H7 (cell line): ENCODE measurements at regions not wholly inside any gene's neighbourhood (a gene's known extent, or its start where the extent isn't known, plus 50 kb on each side); places are given as distances from the start of the nearest gene placed in this dataset.
"Not testable (repeated sequence)": the region's sequence is repeated elsewhere in the genome, so short reads cannot be mapped to it uniquely, and the experiment has no call there.

Experiments used
- DNase-seq: peaks from one replicate; pipeline ENCODE4 v3.0.0; 2012
- H3K27me3 ChIP-seq: 2 replicates; pipeline ENCODE4 v1.6.0; 2011; ENCODE audit warnings: mild to moderate bottlenecking, low read length; ENCODE audit not compliant: control insufficient read depth, insufficient read depth
- H3K36me3 ChIP-seq: replicated peaks from 2 replicates; pipeline ENCODE4 v1.5.1; 2011; ENCODE audit warnings: low read length; ENCODE audit not compliant: control insufficient read depth, insufficient read depth
- H3K4me3 ChIP-seq: 2 replicates; pipeline ENCODE4 v1.5.1; 2011; ENCODE audit warnings: low read depth, mild to moderate bottlenecking, control low read depth, low read length, moderate library complexity; ENCODE audit not compliant: insufficient read depth

DNA sequence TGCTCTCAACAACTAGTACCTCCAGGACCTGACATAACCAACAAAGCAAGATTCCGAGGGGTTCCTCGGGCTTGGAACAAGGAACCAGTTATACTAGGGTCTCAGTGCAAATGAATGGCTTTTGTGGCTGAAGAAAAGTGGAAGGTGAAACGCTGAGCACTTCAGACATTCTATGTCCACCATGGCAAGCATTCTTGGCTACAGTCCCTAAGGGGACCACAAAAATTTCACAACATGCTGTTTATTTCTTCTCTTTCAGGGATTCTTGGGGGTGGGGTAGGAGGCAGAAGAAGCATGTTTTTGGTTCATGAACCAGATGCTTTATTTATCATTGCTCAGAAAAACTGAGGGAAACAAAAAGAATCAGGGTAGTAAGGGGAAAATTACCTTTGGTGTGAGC is 479.9 kb upstream of the CDH11 start:
- Histone ChIP-seq H3K27me3 (no peaks in the 10 kb centered on the region), H3K36me3 (no peaks in the 10 kb centered on the region), H3K4me3 (no peak overlapping the region)
- no peak for DNase-seq

DNA sequence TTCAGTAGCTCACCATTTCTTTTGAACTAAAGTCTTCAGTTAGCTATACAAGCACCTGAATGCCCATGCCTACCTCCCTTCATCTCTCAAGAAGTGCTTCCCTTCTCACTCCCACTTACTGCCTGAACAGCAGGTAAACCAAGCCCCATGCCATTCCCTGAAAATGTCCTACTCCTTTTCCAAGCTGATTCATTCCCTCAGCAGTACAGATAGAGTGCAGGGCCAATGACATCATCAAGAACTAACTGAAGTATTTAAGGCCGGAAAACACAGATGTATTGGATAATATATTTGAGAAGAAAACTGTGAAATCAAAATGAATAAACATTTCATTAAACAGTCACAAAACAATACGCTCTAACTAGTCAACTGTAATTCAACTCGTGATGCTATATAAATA is 478.8 kb upstream of the CDH11 start:
- no peaks in the 10 kb centered on the region for H3K36me3 ChIP-seq
- DNase-seq = no peak
- H3K27me3 ChIP-seq = no peaks in the 10 kb centered on the region
- no peak overlapping the region for H3K4me3 ChIP-seq

DNA sequence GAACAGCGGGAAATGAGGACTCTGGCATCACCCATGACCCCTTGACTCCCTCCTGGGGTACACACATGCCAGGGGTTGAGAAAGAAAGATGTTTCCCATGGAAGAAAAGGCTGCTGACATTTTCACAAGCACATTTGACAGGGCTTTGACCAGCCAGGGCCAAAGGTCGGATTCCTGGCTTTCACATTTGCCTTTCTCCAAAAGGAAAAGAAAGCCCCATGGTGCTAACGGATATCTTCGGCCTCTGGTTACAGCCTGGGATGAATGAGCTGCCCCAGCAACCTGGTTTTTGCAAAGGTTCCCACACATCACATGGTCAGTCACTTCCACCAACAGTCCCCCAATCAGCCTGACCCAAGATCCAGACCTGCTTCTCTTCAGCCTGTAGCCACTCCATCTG is 478.2 kb upstream of the CDH11 start:
- H3K27me3 ChIP-seq = no peaks in the 10 kb centered on the region
- DNase-seq = no peak
- H3K4me3 ChIP-seq = no peak overlapping the region
- H3K36me3 ChIP-seq = no peaks in the 10 kb centered on the region

DNA sequence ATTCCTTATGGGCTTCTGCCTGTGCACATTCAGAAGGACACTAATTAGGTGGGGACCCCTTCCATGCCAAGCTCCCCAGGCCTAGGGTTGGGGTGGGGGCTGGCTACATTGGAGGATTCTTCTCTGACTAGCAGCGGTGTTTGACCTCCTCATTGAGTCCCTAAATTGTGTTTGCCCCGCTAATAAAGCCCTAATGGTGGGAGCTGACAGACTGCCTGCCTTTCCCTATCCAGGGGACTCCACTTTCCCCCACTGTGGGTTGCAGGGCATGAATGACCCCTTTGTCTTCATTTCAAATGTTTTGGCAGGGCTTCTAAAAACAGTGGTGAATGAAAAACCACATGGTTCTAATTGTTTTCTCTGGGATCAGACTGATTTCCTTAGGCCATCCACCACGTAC is 476.8 kb upstream of the CDH11 start:
- H3K36me3 ChIP-seq = no peaks in the 10 kb centered on the region
- no peak for DNase-seq
- H3K4me3 ChIP-seq = no peak overlapping the region
- no peaks in the 10 kb centered on the region for H3K27me3 ChIP-seq

DNA sequence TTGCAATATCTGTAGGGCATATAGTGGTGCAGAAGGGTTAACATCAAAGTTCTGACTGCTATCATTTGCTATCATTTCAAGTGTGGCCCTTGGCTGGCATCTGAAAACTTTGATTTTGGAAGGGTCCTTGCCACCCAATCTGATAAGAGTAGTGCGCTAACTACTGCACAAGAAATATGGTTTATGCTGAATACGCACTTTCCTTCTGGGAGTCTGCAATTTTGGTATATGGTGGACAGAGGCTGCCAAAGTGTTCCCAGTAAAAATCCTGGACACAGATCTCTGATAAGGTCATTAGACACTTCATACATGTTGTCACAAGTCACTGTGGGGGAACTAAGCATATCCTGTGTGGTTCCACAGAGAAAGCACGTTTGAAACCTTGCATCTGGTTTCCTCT is 461.6 kb upstream of the CDH11 start:
- peaks cover 1% of the 10 kb centered on the region; the same call in 1 of the 2 replicates for H3K27me3 ChIP-seq
- H3K36me3 ChIP-seq = no peaks in the 10 kb centered on the region
- DNase-seq = no peak
- no peak overlapping the region for H3K4me3 ChIP-seq

DNA sequence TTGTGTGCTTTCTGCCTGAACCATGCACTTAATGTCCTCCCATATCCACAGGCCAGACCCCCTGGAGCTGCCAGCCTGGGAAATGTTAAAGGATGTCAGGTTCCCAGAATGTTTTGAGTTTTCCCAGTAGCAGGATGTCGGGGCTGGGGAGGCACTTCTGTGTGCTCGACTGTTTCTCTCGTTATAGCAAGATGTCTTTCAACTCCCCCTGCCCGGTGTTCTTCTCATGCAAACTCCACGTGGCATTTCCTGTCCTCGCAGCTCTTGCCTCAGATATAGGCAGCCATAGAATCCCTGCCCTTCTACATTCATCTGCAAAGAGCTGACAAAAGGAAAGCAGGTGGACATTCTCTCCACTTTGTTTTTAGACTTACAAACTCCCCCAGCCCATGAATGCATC is 457.2 kb upstream of the CDH11 start:
- no peak for DNase-seq
- Histone ChIP-seq H3K4me3 (no peak overlapping the region), H3K27me3 (peaks cover 2% of the 10 kb centered on the region; the same call in 1 of the 2 replicates), H3K36me3 (no peaks in the 10 kb centered on the region)

DNA sequence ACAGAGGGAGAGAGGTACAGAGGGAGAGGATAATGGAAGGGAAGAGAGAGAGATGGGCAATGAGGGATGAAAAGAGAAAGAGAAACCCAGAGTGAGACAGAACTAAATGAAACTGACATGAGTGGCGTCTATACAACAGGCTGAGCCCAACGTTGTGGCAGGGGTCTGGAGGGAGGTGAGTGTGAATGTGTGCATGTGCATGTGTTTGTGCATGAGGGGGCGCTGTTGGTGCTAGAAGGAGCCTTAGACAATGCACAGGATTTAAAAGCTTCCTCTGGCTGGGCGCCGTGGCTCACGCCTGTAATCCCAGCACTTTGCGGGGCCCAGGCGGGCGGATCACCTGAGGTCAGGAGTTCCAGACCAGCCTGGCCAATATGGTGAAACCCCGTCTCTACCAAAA is 454.8 kb upstream of the CDH11 start:
- Histone ChIP-seq H3K36me3 (no peaks in the 10 kb centered on the region), H3K27me3 (peaks cover 2% of the 10 kb centered on the region; the same call in 1 of the 2 replicates), H3K4me3 (no peak overlapping the region)
- DNase-seq = peak; percentile 68

DNA sequence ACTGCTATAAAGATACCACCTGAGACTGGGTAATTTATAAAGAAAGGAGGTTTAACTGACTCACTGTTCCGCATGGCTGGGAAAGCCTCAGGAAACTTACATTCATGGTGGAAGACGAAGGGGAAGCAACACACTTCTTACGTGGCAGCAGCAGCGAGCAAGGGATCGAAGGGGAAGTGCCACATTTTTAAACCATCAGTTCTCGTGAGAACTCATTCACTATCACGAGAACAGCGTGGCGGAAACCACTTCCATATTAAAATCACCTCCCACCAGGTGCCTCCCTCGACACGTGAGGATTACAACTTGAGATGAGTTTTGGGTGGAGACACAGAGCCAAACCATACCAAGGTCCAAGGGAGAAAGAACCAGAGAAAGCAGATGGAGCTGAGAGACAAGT is 454.3 kb upstream of the CDH11 start:
- Histone ChIP-seq H3K36me3 (no peaks in the 10 kb centered on the region), H3K4me3 (no peak overlapping the region), H3K27me3 (peaks cover 2% of the 10 kb centered on the region; the same call in 1 of the 2 replicates)
- DNase-seq = no peak

DNA sequence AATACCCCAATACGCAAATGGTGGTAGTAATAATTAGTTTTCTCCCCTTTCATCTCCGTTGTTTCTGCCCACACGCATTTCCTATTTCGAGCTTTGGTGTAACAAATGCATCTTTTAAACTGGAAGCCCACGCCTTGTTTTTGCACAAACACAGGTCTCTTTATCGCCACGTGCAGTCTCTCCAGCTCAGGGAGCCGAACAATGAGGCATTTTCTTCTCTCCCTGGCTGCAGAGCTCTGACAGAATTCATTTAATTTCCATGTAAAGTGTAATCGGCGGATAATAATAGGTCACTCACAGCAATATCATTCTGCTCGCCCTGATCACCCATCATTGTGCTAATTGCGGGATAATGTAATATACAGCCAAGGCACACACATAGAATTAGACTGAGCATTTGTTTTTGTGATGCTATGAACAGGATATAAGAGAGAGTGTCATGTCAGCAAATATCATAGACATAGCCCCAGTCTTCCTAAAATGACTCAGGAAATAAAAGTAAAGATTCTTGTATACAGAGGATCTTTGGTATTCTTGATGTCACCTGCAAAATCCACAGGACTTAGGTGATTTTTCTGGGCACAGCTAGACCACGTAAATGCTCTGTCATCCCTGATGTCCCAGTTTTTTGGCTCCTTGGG is 452.6 kb upstream of the CDH11 start:
- Histone ChIP-seq H3K27me3 (peaks cover 2% of the 10 kb centered on the region; the same call in 1 of the 2 replicates), H3K4me3 (no peak overlapping the region), H3K36me3 (no peaks in the 10 kb centered on the region)
- DNase-seq = no peak

DNA sequence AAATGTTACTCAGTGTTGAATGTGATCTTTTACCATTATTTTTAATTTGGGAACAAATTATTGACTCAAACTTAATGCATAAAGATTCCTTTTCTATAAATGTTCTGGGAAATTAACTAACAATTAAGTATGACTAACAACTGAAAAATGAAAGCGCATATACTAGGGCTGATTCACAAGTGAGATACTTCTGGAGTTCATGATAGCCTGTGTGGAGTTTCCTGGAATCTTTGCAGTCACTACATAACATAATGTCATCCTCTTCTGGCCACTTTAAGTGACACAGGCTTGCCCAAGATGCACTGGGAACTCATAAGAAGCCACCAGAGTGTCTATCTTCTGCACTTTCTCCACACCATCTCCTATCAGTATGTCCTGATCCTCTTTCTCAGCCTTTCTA is 450.3 kb upstream of the CDH11 start:
- Histone ChIP-seq H3K4me3 (no peak overlapping the region), H3K27me3 (no peaks in the 10 kb centered on the region), H3K36me3 (no peaks in the 10 kb centered on the region)
- DNase-seq = no peak

DNA sequence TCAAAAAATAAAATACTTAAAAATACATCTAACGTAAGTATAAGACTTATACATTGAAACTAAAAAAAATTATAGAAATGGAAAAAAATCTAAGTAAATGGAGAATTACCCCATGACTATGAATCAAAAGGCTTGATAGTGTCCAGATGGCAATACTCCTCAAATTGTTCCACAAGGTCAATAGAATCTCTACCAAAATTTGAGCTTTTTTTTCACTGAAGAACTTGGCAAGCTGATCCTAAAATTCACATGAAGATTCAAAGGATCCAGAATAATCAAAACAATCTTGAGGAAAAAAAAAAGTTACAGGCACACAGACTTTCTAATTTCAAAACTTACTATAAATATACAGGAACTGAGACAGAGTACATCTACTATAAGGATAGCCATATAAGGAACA is 448.4 kb upstream of the CDH11 start:
- no peaks in the 10 kb centered on the region for H3K36me3 ChIP-seq
- no peaks in the 10 kb centered on the region for H3K27me3 ChIP-seq
- no peak overlapping the region for H3K4me3 ChIP-seq
- no peak for DNase-seq

DNA sequence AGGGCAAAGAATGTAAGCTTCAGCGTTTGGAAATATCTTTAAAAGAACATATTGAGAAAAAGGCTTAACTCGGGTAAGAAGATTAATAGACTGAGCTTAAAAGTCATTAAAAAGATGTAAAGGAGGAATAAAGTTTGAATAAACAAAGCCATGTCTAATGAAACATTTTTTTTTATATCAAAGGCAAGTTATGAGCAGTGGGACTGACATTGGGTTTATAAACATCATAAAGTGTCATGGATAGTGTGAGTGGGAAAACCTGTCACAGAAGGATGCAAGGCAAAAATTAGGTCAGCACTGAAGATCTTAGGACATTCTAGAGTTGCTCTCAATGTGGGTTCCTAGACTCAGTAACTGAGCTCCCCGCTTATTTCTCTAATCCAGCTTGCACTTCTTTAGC is 438.0 kb upstream of the CDH11 start:
- H3K27me3 ChIP-seq = no peaks in the 10 kb centered on the region
- no peaks in the 10 kb centered on the region for H3K36me3 ChIP-seq
- no peak overlapping the region for H3K4me3 ChIP-seq
- DNase-seq = no peak

DNA sequence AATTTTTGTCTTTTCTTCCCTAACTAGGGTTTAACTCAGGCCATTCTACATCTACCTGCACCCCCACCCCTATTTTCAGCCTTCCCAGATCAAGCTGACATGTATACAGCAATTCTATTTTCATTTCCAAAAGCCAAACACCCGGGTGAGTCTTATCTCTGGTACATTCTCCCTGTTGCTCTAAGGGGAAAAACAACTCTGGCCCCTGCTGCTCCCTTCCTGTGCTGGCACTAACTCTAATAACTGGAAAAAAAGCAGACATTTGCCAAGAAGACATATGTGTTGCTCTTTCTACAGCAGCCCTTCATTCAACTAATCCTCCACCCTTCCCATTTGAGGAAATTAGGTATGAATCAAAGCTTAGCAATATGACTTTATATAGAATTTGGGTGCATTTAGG is 427.8 kb upstream of the CDH11 start:
- H3K27me3 ChIP-seq, H3K36me3 ChIP-seq, DNase-seq, H3K4me3 ChIP-seq: not testable (repeated sequence)

DNA sequence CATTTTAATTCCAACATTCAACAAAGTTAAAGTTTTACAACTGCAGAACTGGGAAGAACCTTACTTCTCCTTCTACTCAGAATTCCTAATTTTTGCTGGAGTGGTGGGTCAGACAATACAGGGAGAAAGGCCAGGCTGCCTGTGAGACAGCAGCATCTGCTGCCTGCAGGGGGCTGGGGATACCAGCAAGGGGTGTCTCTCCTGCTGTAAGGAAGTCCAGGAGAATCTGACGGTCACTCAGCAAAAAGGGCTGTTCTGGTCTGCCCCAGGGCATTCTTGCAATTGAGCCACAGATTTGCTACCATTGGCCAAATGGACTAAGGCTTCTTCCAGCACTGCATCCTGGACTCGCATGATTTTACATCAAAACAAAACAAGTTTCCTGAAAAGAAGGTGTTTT is 426.6 kb upstream of the CDH11 start:
- Histone ChIP-seq H3K36me3 (no peaks in the 10 kb centered on the region), H3K27me3 (no peaks in the 10 kb centered on the region), H3K4me3 (no peak overlapping the region)
- DNase-seq = peak; percentile 40

DNA sequence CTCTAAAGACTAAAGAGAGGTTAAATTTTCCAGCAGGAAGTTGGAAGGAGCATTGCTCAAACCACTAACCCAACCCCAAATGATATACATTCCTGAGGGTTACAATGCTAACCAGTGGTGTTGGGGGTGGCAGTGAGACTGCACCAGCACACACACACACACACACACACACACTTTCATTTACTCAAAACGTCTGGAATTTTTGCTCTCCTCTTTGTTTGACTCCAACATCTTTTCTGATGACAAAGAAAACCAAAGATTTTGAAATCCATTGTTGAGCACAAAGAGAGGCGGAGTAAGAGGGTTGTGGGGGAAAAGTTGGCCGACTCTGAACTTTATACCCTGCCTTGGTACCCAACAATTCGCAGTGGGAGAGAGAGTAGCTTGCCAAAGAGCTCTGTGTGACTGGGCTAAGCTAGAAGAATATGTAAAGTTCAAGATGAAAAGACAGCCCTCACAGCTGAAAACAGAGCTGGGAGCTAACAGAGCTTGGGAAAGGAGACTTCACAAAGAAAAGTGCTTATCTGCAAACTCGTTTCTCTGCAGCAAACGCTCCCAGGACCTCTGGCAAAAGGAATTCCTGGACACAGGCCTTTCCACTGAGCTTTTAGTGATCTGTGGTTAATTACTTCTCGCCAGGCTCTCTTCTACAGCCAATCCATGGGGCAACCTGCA is 426.0 kb upstream of the CDH11 start:
- no peak overlapping the region for H3K4me3 ChIP-seq
- H3K36me3 ChIP-seq = no peaks in the 10 kb centered on the region
- peak; percentile 9 for DNase-seq
- no peaks in the 10 kb centered on the region for H3K27me3 ChIP-seq
